LoVo (cell line): ENCODE measurements at regions not wholly inside any gene's neighbourhood (a gene's known extent, or its start where the extent isn't known, plus 50 kb on each side); places are given as distances from the start of the nearest gene placed in this dataset.
"Not testable (repeated sequence)": the region's sequence is repeated elsewhere in the genome, so short reads cannot be mapped to it uniquely, and the experiment has no call there.

Experiments used
- DNase-seq: peaks from one replicate; pipeline ENCODE4 v3.0.0-alpha.2; 2016; ENCODE audit warnings: low spot score

GRCh38 chr5:42894057-42894456 is 82.4 kb upstream of the SELENOP start:
- DNase-seq: no peak

GRCh38 chr5:42889311-42889933 is 77.7 kb upstream of the SELENOP start:
- DNase-seq: peak; percentile 78

- DNase-seq: no peak
Observed at GRCh38 chr5:42888771-42889170, 77.1 kb upstream of the SELENOP start.

GRCh38 chr5:42887575-42887974 is 75.9 kb upstream of the SELENOP start:
- no peak for DNase-seq

- DNase-seq: peak; percentile 89
Observed at GRCh38 chr5:42887097-42887496, 75.4 kb upstream of the SELENOP start.

GRCh38 chr5:42886635-42887034 is 74.9 kb upstream of the SELENOP start:
- no peak for DNase-seq

GRCh38 chr5:42884326-42884725 is 72.6 kb upstream of the SELENOP start:
- DNase-seq: no peak

GRCh38 chr5:42881416-42882117 is 69.9 kb upstream of the SELENOP start:
- no peak for DNase-seq

- no peak for DNase-seq
Observed at GRCh38 chr5:42880496-42881150, 68.9 kb upstream of the SELENOP start.

GRCh38 chr5:42879291-42879690 is 67.6 kb upstream of the SELENOP start:
- peak; percentile 20 for DNase-seq

- DNase-seq: no peak
Observed at GRCh38 chr5:42878550-42878949, 66.9 kb upstream of the SELENOP start.

- no peak for DNase-seq
Observed at GRCh38 chr5:42878041-42878440, 66.3 kb upstream of the SELENOP start.

- DNase-seq: no peak
Observed at GRCh38 chr5:42877431-42877830, 65.7 kb upstream of the SELENOP start.

GRCh38 chr5:42876375-42876844 is 64.7 kb upstream of the SELENOP start:
- no peak for DNase-seq

GRCh38 chr5:42875785-42876374 is 64.2 kb upstream of the SELENOP start:
- no peak for DNase-seq

GRCh38 chr5:42875211-42875610 is 63.5 kb upstream of the SELENOP start:
- no peak for DNase-seq

GRCh38 chr5:42874621-42875198 is 63.0 kb upstream of the SELENOP start:
- no peak for DNase-seq

GRCh38 chr5:42872865-42873264 is 61.2 kb upstream of the SELENOP start:
- DNase-seq: no peak

- no peak for DNase-seq
Observed at GRCh38 chr5:42870882-42871418, 59.3 kb upstream of the SELENOP start.

GRCh38 chr5:42868417-42868816 is 56.7 kb upstream of the SELENOP start:
- DNase-seq: not testable (repeated sequence)

GRCh38 chr5:42864749-42865148 is 53.1 kb upstream of the SELENOP start:
- not testable (repeated sequence) for DNase-seq
